ENCODE measurements at regions not wholly inside any gene's neighbourhood (a gene's known extent, or its start where the extent isn't known, plus 50 kb on each side); places are given as distances from the start of the nearest gene placed in this dataset.
A peak's percentile ranks its signal among the peaks of the same experiment; 100 is the strongest.

- 85 to 86% methylated on average over 6 of the region's 6 CpGs for WGBS, 2 donors
- H3K9me3 ChIP-seq: no peaks in the 10 kb centered on the region
- intact Hi-C loops (cut with DNase I): no loop called here
- H3K4me1 ChIP-seq: peaks cover 4% of the 10 kb centered on the region
- TF ChIP-seq CTCF (IDR thresholded peaks at IDR 0.05) (no peak), POLR2A (IDR thresholded peaks at IDR 0.05) (no peak)
- no peaks in the 10 kb centered on the region for H3K27me3 ChIP-seq
- DNase-seq: no peak
- H3K36me3 ChIP-seq (replicated peaks in 1 of 2; ENCODE audit: insufficient read depth in 1 of 2, low read depth in 2 of 2): no peaks in the 10 kb centered on the region
- H3K4me3 ChIP-seq: no peak overlapping the region
- ATAC-seq: no peak
- no peak overlapping the region for H3K27ac ChIP-seq
These were observed 68.3 kb upstream of the SMNDC1 start for GRCh38 chr10:110373059-110373458.

- WGBS, 2 donors: 80 to 84% methylated on average over 8 of the region's 8 CpGs
- no peak overlapping the region for H3K27ac ChIP-seq
- intact Hi-C loops (cut with DNase I): no loop called here
- no peaks in the 10 kb centered on the region for H3K9me3 ChIP-seq
- H3K27me3 ChIP-seq: no peaks in the 10 kb centered on the region
- H3K4me3 ChIP-seq: no peak overlapping the region
- no peaks in the 10 kb centered on the region for H3K36me3 ChIP-seq (replicated peaks in 1 of 2; ENCODE audit: insufficient read depth in 1 of 2, low read depth in 2 of 2)
- ATAC-seq: no peak
- TF ChIP-seq POLR2A (IDR thresholded peaks at IDR 0.05): no peak
- TF ChIP-seq CTCF (IDR thresholded peaks at IDR 0.05): no peak
- DNase-seq: no peak
- H3K4me1 ChIP-seq: peaks cover 4% of the 10 kb centered on the region
These were observed 69.3 kb upstream of the SMNDC1 start for GRCh38 chr10:110373857-110374654.

GRCh38 chr10:110375121-110375520 is 70.4 kb upstream of the SMNDC1 start:
- Histone ChIP-seq H3K27me3 (no peaks in the 10 kb centered on the region), H3K4me1 (peaks cover 4% of the 10 kb centered on the region), H3K9me3 (no peaks in the 10 kb centered on the region), H3K36me3 (replicated peaks in 1 of 2; ENCODE audit: insufficient read depth in 1 of 2, low read depth in 2 of 2) (no peaks in the 10 kb centered on the region), H3K4me3 (no peak overlapping the region), H3K27ac (no peak overlapping the region)
- TF ChIP-seq CTCF (IDR thresholded peaks at IDR 0.05) (no peak), POLR2A (IDR thresholded peaks at IDR 0.05) (no peak)
- intact Hi-C loops (cut with DNase I): no loop called here
- WGBS, 2 donors: 67 to 83% methylated on average over 2 of the region's 2 CpGs
- no peak for ATAC-seq
- DNase-seq: no peak

- Histone ChIP-seq H3K4me1 (peaks cover 4% of the 10 kb centered on the region), H3K9me3 (no peaks in the 10 kb centered on the region), H3K36me3 (replicated peaks in 1 of 2; ENCODE audit: insufficient read depth in 1 of 2, low read depth in 2 of 2) (no peaks in the 10 kb centered on the region), H3K4me3 (no peak overlapping the region), H3K27ac (no peak overlapping the region), H3K27me3 (no peaks in the 10 kb centered on the region)
- WGBS, 2 donors: 60 to 67% methylated on average over 21 of the region's 21 CpGs
- ATAC-seq (peak; percentile 33), DNase-seq (no peak)
- intact Hi-C loops (cut with DNase I): no loop called here
- TF ChIP-seq CTCF (IDR thresholded peaks at IDR 0.05): no peak
These were observed 71.5 kb upstream of the SMNDC1 start for GRCh38 chr10:110376021-110376766.
